ENCODE measurements at regions not wholly inside any gene's neighbourhood (a gene's known extent, or its start where the extent isn't known, plus 50 kb on each side); places are given as distances from the start of the nearest gene placed in this dataset.
"Not testable (repeated sequence)": the region's sequence is repeated elsewhere in the genome, so short reads cannot be mapped to it uniquely, and the experiment has no call there.

DNA sequence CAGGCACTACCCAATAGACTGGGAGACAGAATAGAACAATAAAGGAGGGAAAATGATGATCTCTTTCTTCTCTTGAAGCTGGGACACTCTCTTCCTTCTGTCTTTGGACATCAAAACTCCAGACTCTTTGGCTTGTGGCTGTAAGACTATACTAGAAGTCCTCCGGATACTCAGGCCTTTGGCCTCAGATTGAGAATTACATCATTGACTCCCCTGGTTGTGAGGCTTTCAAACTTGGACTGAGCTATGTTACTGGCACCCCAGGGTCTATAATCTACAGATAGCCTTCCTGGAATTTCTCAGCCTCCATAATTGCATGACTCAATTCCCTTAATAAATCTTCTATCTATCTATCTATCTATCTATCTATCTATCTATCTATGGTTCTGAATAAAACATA lies 294.2 kb upstream of the CT83 start:
- H3K27me3 ChIP-seq (ENCODE audit: control insufficient read depth in 2 of 2, insufficient read depth in 2 of 2, low read length in 2 of 2), result no peaks in the 10 kb centered on the region
- H3K36me3 Mint-ChIP-seq, result no peaks in the 10 kb centered on the region
- ChIA-PET POLR2A (no interaction called here), CTCF (no interaction called here)
- H3K27ac Mint-ChIP-seq, result no peak overlapping the region
- H3K27me3 Mint-ChIP-seq, result no peaks in the 10 kb centered on the region
- H3K9me3 ChIP-seq (ENCODE audit: control insufficient read depth in 2 of 3, low read length in 3 of 3), result no peaks in the 10 kb centered on the region
- DNase-seq, result no peak
- peaks cover 0 to 4% (median 0%) of the 10 kb centered on the region in 11 donors for H3K9me3 Mint-ChIP-seq
- no peaks in the 10 kb centered on the region for H3K4me1 Mint-ChIP-seq
- no peaks in the 10 kb centered on the region for H3K36me3 ChIP-seq (ENCODE audit: control insufficient read depth in 2 of 3, insufficient read depth in 3 of 3, low read length in 3 of 3)
- H3K27ac ChIP-seq (ENCODE audit: low read depth, low read length), result no peak overlapping the region
- ATAC-seq, result no peak
- no peak overlapping the region for H3K4me3 ChIP-seq (ENCODE audit: low read length)
- no peak overlapping the region for H3K4me3 Mint-ChIP-seq
- intact Hi-C loops (cut with micrococcal nuclease), result no loop called here
- no peaks in the 10 kb centered on the region for H3K4me1 ChIP-seq (ENCODE audit: control insufficient read depth in 2 of 2, insufficient read depth in 2 of 2, low read length in 2 of 2)

DNA sequence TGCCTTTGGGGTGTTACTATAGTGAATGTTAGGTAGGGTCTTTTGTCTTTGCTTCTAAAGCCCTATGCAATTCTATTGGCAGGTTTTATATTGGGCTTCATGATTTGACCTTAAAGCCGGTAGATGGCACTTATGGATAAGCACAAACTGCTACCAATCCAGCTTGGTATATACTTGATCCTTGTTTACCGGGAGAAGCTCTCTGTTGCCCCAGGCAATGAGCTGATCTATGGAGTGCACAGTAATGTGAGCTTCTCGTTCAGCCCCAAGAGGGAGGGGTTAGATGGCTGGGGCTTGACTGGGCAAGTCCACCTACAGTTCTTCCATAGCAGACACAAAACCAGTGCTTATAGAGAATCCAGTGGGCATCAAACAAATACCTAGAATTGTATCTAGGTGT lies 287.2 kb upstream of the CT83 start:
- H3K4me1 ChIP-seq (ENCODE audit: control insufficient read depth in 2 of 2, insufficient read depth in 2 of 2, low read length in 2 of 2), result no peaks in the 10 kb centered on the region
- peaks cover 0 to 8% (median 0%) of the 10 kb centered on the region in 11 donors for H3K9me3 Mint-ChIP-seq
- no peaks in the 10 kb centered on the region for H3K4me1 Mint-ChIP-seq
- H3K36me3 ChIP-seq (ENCODE audit: control insufficient read depth in 2 of 3, insufficient read depth in 3 of 3, low read length in 3 of 3), result no peaks in the 10 kb centered on the region
- ATAC-seq (no peak), DNase-seq (no peak)
- no peaks in the 10 kb centered on the region for H3K27me3 Mint-ChIP-seq
- no peak overlapping the region for H3K27ac Mint-ChIP-seq
- POLR2A ChIA-PET, result no interaction called here
- H3K9me3 ChIP-seq (ENCODE audit: control insufficient read depth in 2 of 3, low read length in 3 of 3), result no peaks in the 10 kb centered on the region
- H3K27ac ChIP-seq (ENCODE audit: low read depth, low read length), result no peak overlapping the region
- no peak overlapping the region for H3K4me3 Mint-ChIP-seq
- no peaks in the 10 kb centered on the region for H3K36me3 Mint-ChIP-seq
- no peaks in the 10 kb centered on the region for H3K27me3 ChIP-seq (ENCODE audit: control insufficient read depth in 2 of 2, insufficient read depth in 2 of 2, low read length in 2 of 2)
- CTCF ChIA-PET, result no interaction called here
- H3K4me3 ChIP-seq (ENCODE audit: low read length), result no peak overlapping the region
- intact Hi-C loops (cut with micrococcal nuclease), result no loop called here

DNA sequence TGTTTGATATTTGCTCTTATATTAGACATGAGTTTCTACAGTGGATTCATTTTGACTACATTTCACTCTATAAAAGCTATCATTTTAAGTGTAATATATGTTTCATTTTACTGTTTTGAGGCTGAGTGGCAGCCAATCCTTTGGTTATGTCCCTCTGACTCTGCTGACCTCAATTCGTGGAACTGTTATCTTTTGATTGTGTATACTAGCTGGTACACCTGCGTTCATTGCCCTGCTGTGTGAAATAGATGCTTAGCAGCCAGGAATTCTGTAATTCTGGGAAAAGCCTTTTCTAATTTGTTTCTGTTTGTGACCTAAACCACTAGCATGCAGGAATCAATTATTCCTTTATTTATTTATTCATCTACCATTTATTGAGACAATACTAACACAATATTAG lies 269.4 kb upstream of the CT83 start:
- Mint-ChIP-seq H3K9me3 (peaks cover 0 to 3% (median 0%) of the 10 kb centered on the region in 11 donors), H3K27me3 (no peaks in the 10 kb centered on the region), H3K36me3 (no peaks in the 10 kb centered on the region), H3K27ac (no peak overlapping the region), H3K4me3 (no peak overlapping the region), H3K4me1 (no peaks in the 10 kb centered on the region)
- Histone ChIP-seq H3K27me3 (ENCODE audit: control insufficient read depth in 2 of 2, insufficient read depth in 2 of 2, low read length in 2 of 2) (no peaks in the 10 kb centered on the region), H3K36me3 (ENCODE audit: control insufficient read depth in 2 of 3, insufficient read depth in 3 of 3, low read length in 3 of 3) (no peaks in the 10 kb centered on the region), H3K4me1 (ENCODE audit: control insufficient read depth in 2 of 2, insufficient read depth in 2 of 2, low read length in 2 of 2) (no peaks in the 10 kb centered on the region), H3K27ac (ENCODE audit: low read depth, low read length) (no peak overlapping the region), H3K9me3 (ENCODE audit: control insufficient read depth in 2 of 3, low read length in 3 of 3) (no peaks in the 10 kb centered on the region), H3K4me3 (ENCODE audit: low read length) (no peak overlapping the region)
- POLR2A ChIA-PET, result no interaction called here
- DNase-seq (no peak), ATAC-seq (no peak)
- CTCF ChIA-PET, result no interaction called here
- intact Hi-C loops (cut with micrococcal nuclease), result no loop called here

DNA sequence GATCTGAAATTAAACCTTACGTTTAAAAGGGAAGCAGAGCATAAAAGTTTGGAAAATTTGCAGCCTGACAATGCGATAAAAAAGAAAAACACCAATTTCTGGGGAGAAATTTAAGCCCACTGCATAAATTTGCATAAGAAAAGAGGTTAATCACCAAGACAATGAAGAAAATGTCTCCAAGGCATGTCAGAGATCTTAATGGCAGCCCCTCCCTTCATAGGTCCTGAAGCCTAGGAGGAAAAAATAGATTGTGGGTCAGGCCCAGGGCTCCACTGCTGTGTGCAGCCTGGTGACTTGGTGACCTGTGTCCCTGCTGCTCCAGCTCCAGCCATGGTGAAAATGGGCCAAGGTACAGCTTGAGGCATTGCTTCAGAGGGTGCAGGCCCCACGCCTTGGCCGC lies 264.0 kb upstream of the CT83 start:
- no peak overlapping the region for H3K4me3 ChIP-seq (ENCODE audit: low read length)
- ChIA-PET POLR2A (no interaction called here), CTCF (no interaction called here)
- no peaks in the 10 kb centered on the region for H3K4me1 Mint-ChIP-seq
- H3K36me3 Mint-ChIP-seq, result no peaks in the 10 kb centered on the region
- no peaks in the 10 kb centered on the region for H3K36me3 ChIP-seq (ENCODE audit: control insufficient read depth in 2 of 3, insufficient read depth in 3 of 3, low read length in 3 of 3)
- H3K9me3 ChIP-seq (ENCODE audit: control insufficient read depth in 2 of 3, low read length in 3 of 3), result no peaks in the 10 kb centered on the region
- ATAC-seq, result no peak
- H3K9me3 Mint-ChIP-seq, result peaks cover 0 to 11% (median 0%) of the 10 kb centered on the region in 11 donors
- H3K4me1 ChIP-seq (ENCODE audit: control insufficient read depth in 2 of 2, insufficient read depth in 2 of 2, low read length in 2 of 2), result no peaks in the 10 kb centered on the region
- intact Hi-C loops (cut with micrococcal nuclease), result no loop called here
- no peak for DNase-seq
- no peak overlapping the region for H3K4me3 Mint-ChIP-seq
- no peaks in the 10 kb centered on the region for H3K27me3 Mint-ChIP-seq
- H3K27ac Mint-ChIP-seq, result no peak overlapping the region
- H3K27me3 ChIP-seq (ENCODE audit: control insufficient read depth in 2 of 2, insufficient read depth in 2 of 2, low read length in 2 of 2), result no peaks in the 10 kb centered on the region
- H3K27ac ChIP-seq (ENCODE audit: low read depth, low read length), result no peak overlapping the region

DNA sequence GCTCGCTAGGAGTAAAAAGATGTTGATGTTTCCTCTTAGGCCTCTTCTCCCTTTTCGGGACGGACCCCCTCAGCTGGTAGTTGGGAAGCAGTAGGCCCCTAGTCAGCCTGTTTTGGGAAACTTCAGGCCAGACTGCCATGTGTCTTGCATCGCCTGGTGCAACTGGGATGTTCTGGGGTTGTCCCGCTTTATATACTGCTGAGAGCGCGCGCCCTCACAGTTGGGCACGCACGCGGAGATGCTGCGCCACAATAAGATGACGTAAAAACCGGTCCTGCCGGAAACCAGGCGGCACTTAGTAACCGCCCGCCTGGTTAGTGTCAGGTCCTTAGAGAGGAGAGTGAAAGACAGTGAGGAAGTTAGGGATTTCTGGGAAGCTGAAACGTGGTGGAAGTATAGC lies 231.3 kb upstream of the CT83 start:
- Histone ChIP-seq H3K27ac (ENCODE audit: low read depth, low read length) (no peak overlapping the region), H3K4me3 (ENCODE audit: low read length) (no peak overlapping the region), H3K27me3 (ENCODE audit: control insufficient read depth in 2 of 2, insufficient read depth in 2 of 2, low read length in 2 of 2) (no peaks in the 10 kb centered on the region), H3K36me3 (ENCODE audit: control insufficient read depth in 2 of 3, insufficient read depth in 3 of 3, low read length in 3 of 3) (no peaks in the 10 kb centered on the region), H3K9me3 (ENCODE audit: control insufficient read depth in 2 of 3, low read length in 3 of 3) (no peaks in the 10 kb centered on the region), H3K4me1 (ENCODE audit: control insufficient read depth in 2 of 2, insufficient read depth in 2 of 2, low read length in 2 of 2) (no peaks in the 10 kb centered on the region)
- DNase-seq, result no peak
- ChIA-PET POLR2A (no interaction called here), CTCF (no interaction called here)
- H3K27ac Mint-ChIP-seq, result no peak overlapping the region
- no peaks in the 10 kb centered on the region for H3K4me1 Mint-ChIP-seq
- H3K9me3 Mint-ChIP-seq, result peaks cover 0 to 10% (median 1%) of the 10 kb centered on the region in 11 donors
- no peaks in the 10 kb centered on the region for H3K36me3 Mint-ChIP-seq
- no peaks in the 10 kb centered on the region for H3K27me3 Mint-ChIP-seq
- H3K4me3 Mint-ChIP-seq, result no peak overlapping the region
- no peak for ATAC-seq
- intact Hi-C loops (cut with micrococcal nuclease), result no loop called here

DNA sequence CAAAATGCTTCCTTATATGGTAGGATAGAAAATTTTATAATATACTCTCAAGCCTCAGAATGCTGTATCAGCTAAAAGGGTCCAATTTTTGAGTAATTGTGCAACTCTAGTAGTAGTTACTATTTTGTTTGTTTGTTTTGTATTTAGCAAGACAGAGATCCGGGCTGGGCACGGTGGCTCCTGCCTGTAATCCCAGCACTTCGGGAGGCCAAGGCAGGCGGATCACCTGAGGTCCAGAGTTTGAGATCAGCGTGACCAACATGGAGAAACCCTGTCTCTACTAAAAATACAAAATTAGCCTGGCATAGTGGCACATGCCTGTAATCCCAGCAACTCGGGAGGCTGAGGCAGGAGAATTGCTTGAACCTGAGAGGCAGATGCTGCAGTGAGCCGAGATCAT lies 216.8 kb upstream of the CT83 start:
- ATAC-seq; H3K36me3 ChIP-seq (ENCODE audit: control insufficient read depth in 2 of 3, insufficient read depth in 3 of 3, low read length in 3 of 3); H3K9me3 Mint-ChIP-seq; H3K4me3 ChIP-seq (ENCODE audit: low read length); H3K4me1 Mint-ChIP-seq; intact Hi-C loops (cut with micrococcal nuclease); DNase-seq; H3K27ac ChIP-seq (ENCODE audit: low read depth, low read length); H3K4me1 ChIP-seq (ENCODE audit: control insufficient read depth in 2 of 2, insufficient read depth in 2 of 2, low read length in 2 of 2); H3K27me3 ChIP-seq (ENCODE audit: control insufficient read depth in 2 of 2, insufficient read depth in 2 of 2, low read length in 2 of 2); H3K4me3 Mint-ChIP-seq; H3K27ac Mint-ChIP-seq; CTCF ChIA-PET; POLR2A ChIA-PET; H3K36me3 Mint-ChIP-seq; H3K27me3 Mint-ChIP-seq; H3K9me3 ChIP-seq (ENCODE audit: control insufficient read depth in 2 of 3, low read length in 3 of 3): not testable (repeated sequence)

DNA sequence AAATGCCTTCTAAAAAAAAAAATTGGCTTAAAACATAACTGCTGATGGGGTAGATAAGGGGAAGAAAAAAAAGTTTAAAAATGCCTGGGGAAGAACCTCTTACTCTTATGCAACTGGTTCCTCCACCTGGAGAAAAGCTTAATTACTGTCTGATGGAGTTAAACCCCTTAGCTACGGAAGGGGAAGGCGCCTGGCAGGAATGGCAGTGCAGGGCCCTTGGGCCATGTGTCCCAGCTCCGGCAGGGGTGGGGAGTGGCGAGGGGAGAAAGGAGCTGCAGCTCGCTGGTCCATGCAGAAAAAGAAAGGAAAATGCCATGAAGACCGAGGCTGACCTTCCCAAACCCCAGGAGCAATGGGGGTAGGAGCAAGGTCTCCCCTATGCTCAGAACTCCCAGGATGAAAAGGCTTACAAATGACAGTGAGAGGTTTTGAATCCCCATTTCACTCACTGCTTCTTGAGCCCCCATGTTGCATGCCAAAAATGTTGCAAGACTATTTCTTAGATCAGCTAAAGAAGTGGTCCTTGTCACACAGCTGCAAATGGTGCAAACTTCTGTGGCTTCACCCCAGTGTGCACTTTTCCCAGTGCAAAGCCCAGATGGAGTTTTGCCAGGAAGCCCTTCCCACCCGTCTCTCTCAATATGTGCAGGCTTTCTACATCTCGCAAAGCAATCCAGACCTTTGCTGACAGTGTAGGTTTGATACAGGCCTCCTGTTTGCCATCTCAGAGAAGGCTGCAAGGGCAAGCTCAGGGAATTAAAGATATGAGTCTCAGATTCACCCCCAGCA lies 204.8 kb upstream of the CT83 start:
- Mint-ChIP-seq H3K27me3 (no peaks in the 10 kb centered on the region), H3K36me3 (no peaks in the 10 kb centered on the region), H3K27ac (no peak overlapping the region), H3K9me3 (peaks cover 0 to 7% (median 0%) of the 10 kb centered on the region in 11 donors), H3K4me3 (no peak overlapping the region), H3K4me1 (no peaks in the 10 kb centered on the region)
- Histone ChIP-seq H3K36me3 (ENCODE audit: control insufficient read depth in 2 of 3, insufficient read depth in 3 of 3, low read length in 3 of 3) (no peaks in the 10 kb centered on the region), H3K27ac (ENCODE audit: low read depth, low read length) (no peak overlapping the region), H3K4me3 (ENCODE audit: low read length) (no peak overlapping the region), H3K4me1 (ENCODE audit: control insufficient read depth in 2 of 2, insufficient read depth in 2 of 2, low read length in 2 of 2) (no peaks in the 10 kb centered on the region), H3K27me3 (ENCODE audit: control insufficient read depth in 2 of 2, insufficient read depth in 2 of 2, low read length in 2 of 2) (no peaks in the 10 kb centered on the region), H3K9me3 (ENCODE audit: control insufficient read depth in 2 of 3, low read length in 3 of 3) (no peaks in the 10 kb centered on the region)
- ATAC-seq (no peak), DNase-seq (no peak)
- POLR2A ChIA-PET, result no interaction called here
- intact Hi-C loops (cut with micrococcal nuclease), result no loop called here
- CTCF ChIA-PET, result no interaction called here
